ENCODE measurements at regions not wholly inside any gene's neighbourhood (a gene's known extent, or its start where the extent isn't known, plus 50 kb on each side); places are given as distances from the start of the nearest gene placed in this dataset.

- no peak for TF ChIP-seq CTCF (IDR thresholded peaks at IDR 0.05)
- no peak for TF ChIP-seq POLR2A (IDR thresholded peaks at IDR 0.05)
Measured at GRCh38 chr6:40957616-40958492, 81.2 kb downstream of the UNC5CL start.

Measured in right lobe of liver (tissue), 4 donors.